Panc1 (cell line): ENCODE measurements at regions not wholly inside any gene's neighbourhood (a gene's known extent, or its start where the extent isn't known, plus 50 kb on each side); places are given as distances from the start of the nearest gene placed in this dataset.

Experiments used
- ATAC-seq: fragments of 200-7000 bp; cut with Tn5 transposase; 2 replicates; pipeline ENCODE4 v1.9.1; 2020; ENCODE audit warnings: mild to moderate bottlenecking, moderate library complexity
- BruUV-seq: library from RNA; stranded (reverse); fragments of 400-500 nt; replicated peaks from 2 replicates; lab custom pipeline; 2021; lab: Mats Ljungman, UMichigan
- CTCF ChIA-PET: fragments of 300-600 bp; sonication (Branson Sonifier 250); formaldehyde crosslinking; loops from one replicate; lab custom pipeline; 2022; ENCODE audit warnings: antibody characterized with exemption; lab: Charles Lee
- POLR2A ChIA-PET: fragments of 300-600 bp; sonication (Branson Sonifier 250); formaldehyde crosslinking; loops from one replicate; lab custom pipeline; 2022; ENCODE audit warnings: antibody characterized with exemption; lab: Charles Lee
- DNase-seq: peaks from one replicate; pipeline ENCODE4 v3.0.0-alpha.2; 2010; ENCODE audit warnings: low read depth, low spot score
- H3K27ac ChIP-seq: 2 replicates; pipeline ENCODE4 v1.5.1; 2011; ENCODE audit warnings: mild to moderate bottlenecking, low read length, inconsistent platforms
- H3K27me3 ChIP-seq: fragments of 200-500 bp; sonication (Bioruptor generic); 2 replicates; pipeline ENCODE4 v1.6.0; 2014; ENCODE audit warnings: low read length, inconsistent platforms; ENCODE audit not compliant: control insufficient read depth, insufficient read depth
- H3K36me3 ChIP-seq: fragments of 200-500 bp; sonication (Bioruptor generic); 2 replicates; pipeline ENCODE4 v1.5.1; 2014; ENCODE audit warnings: inconsistent platforms, mild to moderate bottlenecking, low read length, moderate library complexity; ENCODE audit not compliant: control insufficient read depth, insufficient read depth
- H3K4me1 ChIP-seq: 2 replicates; pipeline ENCODE4 v1.5.1; 2011; ENCODE audit warnings: inconsistent platforms, mild to moderate bottlenecking, low read length, moderate library complexity; ENCODE audit not compliant: control insufficient read depth, insufficient read depth
- H3K4me3 ChIP-seq, 2 experiments: 2 replicates each; pipeline ENCODE4 v1.5.1; 2011 to 2012; ENCODE audit warnings: low read depth in 2 of 2, low read length in 2 of 2, mild to moderate bottlenecking in 2 of 2, inconsistent platforms in 1 of 2, moderate library complexity in 1 of 2
- H3K9me3 ChIP-seq: fragments of 200-500 bp; sonication (Bioruptor generic); 2 replicates; pipeline ENCODE4 v1.5.1; 2014; ENCODE audit warnings: low read depth, mild to moderate bottlenecking, inconsistent platforms, low read length, moderate library complexity; ENCODE audit not compliant: control insufficient read depth, insufficient read depth
- POLR2AphosphoS5 ChIP-seq: IDR thresholded peaks from 2 replicates; pipeline ENCODE4 v1.6.1; 2012; ENCODE audit warnings: mild to moderate bottlenecking, low read depth, low read length, moderate library complexity
- SIN3A ChIP-seq: IDR thresholded peaks from 2 replicates; pipeline ENCODE4 v1.6.1; 2012; ENCODE audit warnings: low read depth, mild to moderate bottlenecking, low read length, moderate library complexity, borderline replicate concordance; ENCODE audit not compliant: insufficient read depth
- TCF7L2 ChIP-seq: IDR thresholded peaks from 2 replicates; pipeline ENCODE4 v1.6.1; 2011; ENCODE audit warnings: mild to moderate bottlenecking, low read depth, low read length, inconsistent platforms
- in situ Hi-C: cut with HindIII; loops from 2 replicates; pipeline ENCODE4 v1.10.0; 2016; ENCODE audit warnings: low sequenced_read_pairs, low pct_unique_long_range_greater_than_20kb
- intact Hi-C: fragments of 100-400 bp; cut with micrococcal nuclease; formaldehyde crosslinking; loops from one replicate; pipeline ENCODE4 v1.10.0; 2022; ENCODE audit not compliant: unreplicated experiment
- TF ChIP-seq, protein P1 (sequence below), 2 experiments: IDR thresholded peaks; 2 replicates each; pipeline ENCODE4 v1.6.1; 2011 to 2012; ENCODE audit warnings: low read depth in 2 of 2, control low read depth in 1 of 2, low read length in 1 of 2, mild to moderate bottlenecking in 1 of 2, moderate library complexity in 1 of 2; ENCODE audit not compliant: insufficient read depth in 1 of 2
- TF ChIP-seq, protein P2 (sequence below): fragments of 450-650 bp; IDR thresholded peaks from 2 replicates; pipeline ENCODE4 v1.5.1; 2017; ENCODE audit warnings: mild to moderate bottlenecking

- in situ Hi-C loops (no loop called here), intact Hi-C loops (no loop called here)
- no peak for DNase-seq
- POLR2A ChIA-PET = no interaction called here
- no TSS peak for BruUV-seq
- CTCF ChIA-PET = no interaction called here
- no peak overlapping the region for H3K4me3 ChIP-seq
- no peaks in the 10 kb centered on the region for H3K4me1 ChIP-seq
- no peak for ATAC-seq
- H3K36me3 ChIP-seq = no peaks in the 10 kb centered on the region
- H3K27me3 ChIP-seq = no peaks in the 10 kb centered on the region
- TF ChIP-seq, protein P1, sequence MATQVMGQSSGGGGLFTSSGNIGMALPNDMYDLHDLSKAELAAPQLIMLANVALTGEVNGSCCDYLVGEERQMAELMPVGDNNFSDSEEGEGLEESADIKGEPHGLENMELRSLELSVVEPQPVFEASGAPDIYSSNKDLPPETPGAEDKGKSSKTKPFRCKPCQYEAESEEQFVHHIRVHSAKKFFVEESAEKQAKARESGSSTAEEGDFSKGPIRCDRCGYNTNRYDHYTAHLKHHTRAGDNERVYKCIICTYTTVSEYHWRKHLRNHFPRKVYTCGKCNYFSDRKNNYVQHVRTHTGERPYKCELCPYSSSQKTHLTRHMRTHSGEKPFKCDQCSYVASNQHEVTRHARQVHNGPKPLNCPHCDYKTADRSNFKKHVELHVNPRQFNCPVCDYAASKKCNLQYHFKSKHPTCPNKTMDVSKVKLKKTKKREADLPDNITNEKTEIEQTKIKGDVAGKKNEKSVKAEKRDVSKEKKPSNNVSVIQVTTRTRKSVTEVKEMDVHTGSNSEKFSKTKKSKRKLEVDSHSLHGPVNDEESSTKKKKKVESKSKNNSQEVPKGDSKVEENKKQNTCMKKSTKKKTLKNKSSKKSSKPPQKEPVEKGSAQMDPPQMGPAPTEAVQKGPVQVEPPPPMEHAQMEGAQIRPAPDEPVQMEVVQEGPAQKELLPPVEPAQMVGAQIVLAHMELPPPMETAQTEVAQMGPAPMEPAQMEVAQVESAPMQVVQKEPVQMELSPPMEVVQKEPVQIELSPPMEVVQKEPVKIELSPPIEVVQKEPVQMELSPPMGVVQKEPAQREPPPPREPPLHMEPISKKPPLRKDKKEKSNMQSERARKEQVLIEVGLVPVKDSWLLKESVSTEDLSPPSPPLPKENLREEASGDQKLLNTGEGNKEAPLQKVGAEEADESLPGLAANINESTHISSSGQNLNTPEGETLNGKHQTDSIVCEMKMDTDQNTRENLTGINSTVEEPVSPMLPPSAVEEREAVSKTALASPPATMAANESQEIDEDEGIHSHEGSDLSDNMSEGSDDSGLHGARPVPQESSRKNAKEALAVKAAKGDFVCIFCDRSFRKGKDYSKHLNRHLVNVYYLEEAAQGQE (IDR thresholded peaks at IDR 0.05; ENCODE audit: insufficient read depth in 1 of 2, low read depth in 2 of 2, low read length in 1 of 2) = no peak
- TF ChIP-seq, protein P2, sequence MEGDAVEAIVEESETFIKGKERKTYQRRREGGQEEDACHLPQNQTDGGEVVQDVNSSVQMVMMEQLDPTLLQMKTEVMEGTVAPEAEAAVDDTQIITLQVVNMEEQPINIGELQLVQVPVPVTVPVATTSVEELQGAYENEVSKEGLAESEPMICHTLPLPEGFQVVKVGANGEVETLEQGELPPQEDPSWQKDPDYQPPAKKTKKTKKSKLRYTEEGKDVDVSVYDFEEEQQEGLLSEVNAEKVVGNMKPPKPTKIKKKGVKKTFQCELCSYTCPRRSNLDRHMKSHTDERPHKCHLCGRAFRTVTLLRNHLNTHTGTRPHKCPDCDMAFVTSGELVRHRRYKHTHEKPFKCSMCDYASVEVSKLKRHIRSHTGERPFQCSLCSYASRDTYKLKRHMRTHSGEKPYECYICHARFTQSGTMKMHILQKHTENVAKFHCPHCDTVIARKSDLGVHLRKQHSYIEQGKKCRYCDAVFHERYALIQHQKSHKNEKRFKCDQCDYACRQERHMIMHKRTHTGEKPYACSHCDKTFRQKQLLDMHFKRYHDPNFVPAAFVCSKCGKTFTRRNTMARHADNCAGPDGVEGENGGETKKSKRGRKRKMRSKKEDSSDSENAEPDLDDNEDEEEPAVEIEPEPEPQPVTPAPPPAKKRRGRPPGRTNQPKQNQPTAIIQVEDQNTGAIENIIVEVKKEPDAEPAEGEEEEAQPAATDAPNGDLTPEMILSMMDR = no peak
- TF ChIP-seq SIN3A = no peak
- no peak for TF ChIP-seq POLR2AphosphoS5
- no peak for TF ChIP-seq TCF7L2
- H3K27ac ChIP-seq = no peak overlapping the region
- no peaks in the 10 kb centered on the region for H3K9me3 ChIP-seq
These were observed 171.9 kb downstream of the MAD2L1 start for GRCh38 chr4:119894650-119895208.

DNA sequence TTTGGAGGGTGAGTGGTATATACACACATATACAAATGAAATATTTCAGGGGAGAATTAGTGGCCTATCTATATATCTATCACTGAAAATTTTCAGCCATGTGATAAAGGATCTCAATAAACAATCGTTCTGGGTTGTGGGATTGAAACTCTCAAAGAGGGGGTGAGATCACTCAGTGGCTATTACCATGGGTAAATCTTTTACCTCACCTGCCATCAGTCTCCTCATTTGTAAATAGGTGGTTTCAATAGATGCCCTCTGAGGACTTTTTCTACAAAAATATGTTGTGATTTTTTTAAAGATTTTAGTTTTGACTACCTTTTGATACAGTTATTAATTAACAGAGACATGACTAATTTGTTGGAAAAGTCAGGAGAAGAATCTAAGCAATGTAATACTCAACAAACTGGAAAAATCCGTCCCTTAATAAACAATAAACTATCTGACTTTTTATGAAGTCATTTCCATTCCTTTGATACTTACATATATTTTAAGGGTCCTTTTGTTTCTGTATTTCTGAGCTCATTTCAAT, 192.8 kb downstream of the MAD2L1 start:
- intact Hi-C loops (no loop called here), in situ Hi-C loops (no loop called here)
- no peak overlapping the region for H3K27ac ChIP-seq
- DNase-seq (no peak), ATAC-seq (no peak)
- H3K4me1 ChIP-seq = no peaks in the 10 kb centered on the region
- no TSS peak for BruUV-seq
- H3K27me3 ChIP-seq = no peaks in the 10 kb centered on the region
- H3K4me3 ChIP-seq = no peak overlapping the region
- CTCF ChIA-PET = no interaction called here
- no peaks in the 10 kb centered on the region for H3K9me3 ChIP-seq
- POLR2A ChIA-PET = no interaction called here
- TF ChIP-seq TCF7L2 (no peak), POLR2AphosphoS5 (no peak), SIN3A (no peak)
- TF ChIP-seq, protein P2 = no peak
- TF ChIP-seq, protein P1 (IDR thresholded peaks at IDR 0.05; ENCODE audit: insufficient read depth in 1 of 2, low read depth in 2 of 2, low read length in 1 of 2) = no peak
- no peaks in the 10 kb centered on the region for H3K36me3 ChIP-seq
